ENCODE measurements at regions not wholly inside any gene's neighbourhood (a gene's known extent, or its start where the extent isn't known, plus 50 kb on each side); places are given as distances from the start of the nearest gene placed in this dataset.

- no peak overlapping the region for H3K4me3 ChIP-seq
- no peaks in the 10 kb centered on the region for H3K4me1 ChIP-seq
- in situ Hi-C loops (cut with MboI; ENCODE audit: low sequenced_read_pairs), result no loop called here
- no peaks in the 10 kb centered on the region for H3K27me3 ChIP-seq (ENCODE audit: low read depth)
- no peaks in the 10 kb centered on the region for H3K9me3 ChIP-seq
- no peaks in the 10 kb centered on the region for H3K36me3 ChIP-seq (replicated peaks)
- no peak for DNase-seq (ENCODE audit: low spot score in 2 of 2)
Observed at GRCh38 chr10:78424723-78425122, 391.1 kb downstream of the RPS24 start.

DNA sequence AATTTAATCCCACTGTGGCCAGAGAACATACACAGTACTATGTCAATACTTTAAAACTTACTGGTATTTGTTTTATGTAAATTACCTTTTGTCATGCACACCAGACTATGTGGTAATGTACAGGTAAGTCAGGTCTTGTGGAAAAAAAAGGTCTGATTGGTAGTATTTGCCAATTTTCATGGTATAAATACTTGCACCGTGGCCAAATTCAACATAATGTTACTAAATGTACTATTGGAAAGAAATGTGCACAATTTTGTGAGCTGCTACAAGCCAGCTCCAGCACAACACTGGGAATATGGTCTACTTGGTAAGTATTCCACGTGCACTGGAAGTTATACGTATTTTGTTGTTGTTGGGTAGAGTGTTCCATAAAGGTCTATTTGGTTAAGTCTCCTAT lies 392.5 kb downstream of the RPS24 start:
- in situ Hi-C loops (cut with MboI; ENCODE audit: low sequenced_read_pairs), result no loop called here
- H3K27me3 ChIP-seq (ENCODE audit: low read depth), result no peaks in the 10 kb centered on the region
- no peak overlapping the region for H3K4me3 ChIP-seq
- H3K36me3 ChIP-seq (replicated peaks), result no peaks in the 10 kb centered on the region
- H3K4me1 ChIP-seq, result no peaks in the 10 kb centered on the region
- no peaks in the 10 kb centered on the region for H3K9me3 ChIP-seq
- DNase-seq (ENCODE audit: low spot score in 2 of 2), result no peak

- H3K27me3 ChIP-seq (ENCODE audit: low read depth), result no peaks in the 10 kb centered on the region
- no peaks in the 10 kb centered on the region for H3K4me1 ChIP-seq
- in situ Hi-C loops (cut with MboI; ENCODE audit: low sequenced_read_pairs), result no loop called here
- no peaks in the 10 kb centered on the region for H3K36me3 ChIP-seq (replicated peaks)
- H3K9me3 ChIP-seq, result no peaks in the 10 kb centered on the region
- no peak overlapping the region for H3K4me3 ChIP-seq
- no peak for DNase-seq (ENCODE audit: low spot score in 2 of 2)
Observed at GRCh38 chr10:78427497-78428031, 393.9 kb downstream of the RPS24 start.

GRCh38 chr10:78428579-78428978 lies 394.9 kb downstream of the RPS24 start:
- no peaks in the 10 kb centered on the region for H3K4me1 ChIP-seq
- DNase-seq (ENCODE audit: low spot score in 2 of 2), result no peak
- no peak overlapping the region for H3K4me3 ChIP-seq
- H3K36me3 ChIP-seq (replicated peaks), result no peaks in the 10 kb centered on the region
- H3K27me3 ChIP-seq (ENCODE audit: low read depth), result no peaks in the 10 kb centered on the region
- in situ Hi-C loops (cut with MboI; ENCODE audit: low sequenced_read_pairs), result no loop called here
- no peaks in the 10 kb centered on the region for H3K9me3 ChIP-seq

DNA sequence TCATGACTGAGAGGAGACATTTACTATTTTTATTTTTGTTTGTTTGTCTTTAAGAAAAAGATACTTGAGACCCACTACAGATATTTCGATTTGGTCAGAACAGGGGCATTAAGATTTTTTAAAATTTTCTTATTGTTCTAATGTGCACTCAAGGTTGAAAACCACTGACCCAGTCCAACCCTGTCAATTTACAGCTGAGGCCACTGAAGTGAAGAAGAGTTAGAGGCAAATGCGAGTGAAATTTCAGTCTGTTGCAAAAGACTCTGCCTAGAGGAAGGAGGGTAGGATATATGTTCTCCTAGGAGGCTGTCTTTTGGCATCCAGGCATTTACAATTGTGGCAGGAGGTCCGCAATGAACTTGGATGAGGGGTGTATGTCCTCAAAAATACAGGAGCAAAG lies 396.3 kb downstream of the RPS24 start:
- no peaks in the 10 kb centered on the region for H3K36me3 ChIP-seq (replicated peaks)
- DNase-seq (ENCODE audit: low spot score in 2 of 2), result no peak
- H3K27me3 ChIP-seq (ENCODE audit: low read depth), result no peaks in the 10 kb centered on the region
- no peaks in the 10 kb centered on the region for H3K9me3 ChIP-seq
- in situ Hi-C loops (cut with MboI; ENCODE audit: low sequenced_read_pairs), result no loop called here
- no peak overlapping the region for H3K4me3 ChIP-seq
- H3K4me1 ChIP-seq, result no peaks in the 10 kb centered on the region

GRCh38 chr10:78432583-78432982 lies 398.9 kb downstream of the RPS24 start:
- in situ Hi-C loops (cut with MboI; ENCODE audit: low sequenced_read_pairs), result no loop called here
- Histone ChIP-seq H3K9me3 (no peaks in the 10 kb centered on the region), H3K4me3 (no peak overlapping the region), H3K27me3 (ENCODE audit: low read depth) (no peaks in the 10 kb centered on the region), H3K4me1 (no peaks in the 10 kb centered on the region), H3K36me3 (replicated peaks) (no peaks in the 10 kb centered on the region)
- no peak for DNase-seq (ENCODE audit: low spot score in 2 of 2)

DNA sequence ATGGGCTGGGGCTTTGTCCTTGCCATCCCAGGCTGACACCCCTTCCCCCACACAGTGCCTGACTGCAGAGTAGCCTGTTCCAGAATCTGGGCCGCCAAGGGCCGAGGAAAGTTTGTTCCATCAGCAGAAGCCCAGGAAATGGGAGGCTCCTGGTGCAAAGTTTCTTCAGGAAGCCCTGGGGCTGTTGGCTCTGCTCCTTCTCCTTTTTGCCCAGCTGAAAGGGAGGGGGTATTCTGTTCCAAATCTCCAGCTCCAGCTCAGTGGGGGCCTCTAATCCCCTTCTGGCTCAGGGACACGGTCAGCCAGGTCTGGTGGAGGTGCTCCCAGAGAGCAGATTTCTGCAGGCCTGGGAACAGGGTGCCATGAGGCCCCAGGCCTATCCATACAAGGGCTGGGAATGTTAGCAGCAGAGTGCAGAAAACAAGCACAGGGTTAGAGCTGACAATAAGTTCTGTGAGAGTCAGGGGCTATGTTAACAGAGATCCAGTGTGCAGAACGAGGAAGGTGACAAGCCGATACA lies 399.5 kb downstream of the RPS24 start:
- no peak overlapping the region for H3K4me3 ChIP-seq
- no peaks in the 10 kb centered on the region for H3K36me3 ChIP-seq (replicated peaks)
- in situ Hi-C loops (cut with MboI; ENCODE audit: low sequenced_read_pairs), result no loop called here
- no peaks in the 10 kb centered on the region for H3K9me3 ChIP-seq
- no peak for DNase-seq (ENCODE audit: low spot score in 2 of 2)
- H3K4me1 ChIP-seq, result no peaks in the 10 kb centered on the region
- H3K27me3 ChIP-seq (ENCODE audit: low read depth), result no peaks in the 10 kb centered on the region

GRCh38 chr10:78433766-78434535 lies 400.3 kb downstream of the RPS24 start:
- in situ Hi-C loops (cut with MboI; ENCODE audit: low sequenced_read_pairs), result no loop called here
- no peaks in the 10 kb centered on the region for H3K4me1 ChIP-seq
- no peak for DNase-seq (ENCODE audit: low spot score in 2 of 2)
- H3K36me3 ChIP-seq (replicated peaks), result no peaks in the 10 kb centered on the region
- H3K4me3 ChIP-seq, result no peak overlapping the region
- H3K9me3 ChIP-seq, result no peaks in the 10 kb centered on the region
- no peaks in the 10 kb centered on the region for H3K27me3 ChIP-seq (ENCODE audit: low read depth)

- Histone ChIP-seq H3K27me3 (ENCODE audit: low read depth) (no peaks in the 10 kb centered on the region), H3K4me3 (no peak overlapping the region), H3K4me1 (no peaks in the 10 kb centered on the region), H3K36me3 (replicated peaks) (no peaks in the 10 kb centered on the region), H3K9me3 (no peaks in the 10 kb centered on the region)
- no peak for DNase-seq (ENCODE audit: low spot score in 2 of 2)
- in situ Hi-C loops (cut with MboI; ENCODE audit: low sequenced_read_pairs), result no loop called here
Observed at GRCh38 chr10:78434886-78435285, 401.2 kb downstream of the RPS24 start.

DNA sequence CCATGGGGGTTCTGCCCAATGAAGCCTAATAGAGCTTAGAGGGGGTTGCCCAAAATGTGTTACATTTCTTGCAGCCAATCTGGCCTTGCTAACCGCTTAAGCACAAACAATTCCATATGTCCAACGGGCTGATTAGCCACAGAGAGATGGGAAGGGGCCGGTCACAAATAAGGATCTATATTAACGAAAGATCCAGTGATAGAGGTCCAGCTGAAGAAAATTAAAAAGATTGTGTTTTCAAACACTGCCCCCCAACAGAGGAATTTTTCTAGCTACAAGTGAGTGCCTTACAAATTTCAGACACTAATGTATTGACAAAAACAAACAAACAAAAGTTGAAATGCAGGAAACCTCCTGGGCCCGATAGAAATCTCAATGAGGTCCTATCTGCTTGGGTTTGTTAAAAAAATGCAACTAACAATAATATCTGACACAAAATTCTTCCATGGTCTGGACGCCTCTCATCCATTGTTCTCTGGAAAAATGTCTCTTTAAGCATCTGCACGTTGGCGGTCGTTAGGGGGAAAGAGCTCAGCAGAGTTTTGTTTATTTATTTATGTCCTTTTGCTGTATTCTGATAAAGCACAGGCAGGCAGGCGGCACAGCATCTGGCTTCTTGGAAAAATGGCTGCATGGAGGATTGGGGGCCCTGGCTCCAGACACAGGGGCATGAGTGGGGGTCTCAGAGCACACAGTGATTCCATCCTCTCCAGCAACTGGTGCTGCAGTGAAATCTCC lies 402.0 kb downstream of the RPS24 start:
- H3K4me1 ChIP-seq, result no peaks in the 10 kb centered on the region
- H3K4me3 ChIP-seq, result no peak overlapping the region
- no peaks in the 10 kb centered on the region for H3K36me3 ChIP-seq (replicated peaks)
- DNase-seq (ENCODE audit: low spot score in 2 of 2), result no peak
- no peaks in the 10 kb centered on the region for H3K27me3 ChIP-seq (ENCODE audit: low read depth)
- H3K9me3 ChIP-seq, result no peaks in the 10 kb centered on the region
- in situ Hi-C loops (cut with MboI; ENCODE audit: low sequenced_read_pairs), result no loop called here

DNA sequence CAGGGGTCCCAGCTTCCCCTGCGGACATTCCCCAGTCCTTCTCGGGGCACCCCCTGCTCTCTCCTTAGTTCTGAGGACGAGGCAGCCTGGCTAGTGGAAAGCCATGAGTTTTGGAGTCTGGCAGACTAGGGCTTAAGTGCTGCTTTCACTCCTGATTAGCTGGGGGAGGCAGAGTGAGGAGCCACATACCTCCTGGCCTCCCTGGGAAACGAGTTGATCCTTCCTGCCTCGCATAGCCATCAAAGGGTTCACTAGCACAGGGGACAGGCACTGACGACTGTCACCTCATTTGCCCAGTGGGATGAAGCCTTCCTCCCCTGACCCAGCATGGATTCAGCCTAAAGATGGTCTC lies 402.5 kb downstream of the RPS24 start:
- no peaks in the 10 kb centered on the region for H3K36me3 ChIP-seq (replicated peaks)
- no peaks in the 10 kb centered on the region for H3K4me1 ChIP-seq
- no peaks in the 10 kb centered on the region for H3K9me3 ChIP-seq
- in situ Hi-C loops (cut with MboI; ENCODE audit: low sequenced_read_pairs), result no loop called here
- no peak overlapping the region for H3K4me3 ChIP-seq
- no peak for DNase-seq (ENCODE audit: low spot score in 2 of 2)
- H3K27me3 ChIP-seq (ENCODE audit: low read depth), result no peaks in the 10 kb centered on the region

DNA sequence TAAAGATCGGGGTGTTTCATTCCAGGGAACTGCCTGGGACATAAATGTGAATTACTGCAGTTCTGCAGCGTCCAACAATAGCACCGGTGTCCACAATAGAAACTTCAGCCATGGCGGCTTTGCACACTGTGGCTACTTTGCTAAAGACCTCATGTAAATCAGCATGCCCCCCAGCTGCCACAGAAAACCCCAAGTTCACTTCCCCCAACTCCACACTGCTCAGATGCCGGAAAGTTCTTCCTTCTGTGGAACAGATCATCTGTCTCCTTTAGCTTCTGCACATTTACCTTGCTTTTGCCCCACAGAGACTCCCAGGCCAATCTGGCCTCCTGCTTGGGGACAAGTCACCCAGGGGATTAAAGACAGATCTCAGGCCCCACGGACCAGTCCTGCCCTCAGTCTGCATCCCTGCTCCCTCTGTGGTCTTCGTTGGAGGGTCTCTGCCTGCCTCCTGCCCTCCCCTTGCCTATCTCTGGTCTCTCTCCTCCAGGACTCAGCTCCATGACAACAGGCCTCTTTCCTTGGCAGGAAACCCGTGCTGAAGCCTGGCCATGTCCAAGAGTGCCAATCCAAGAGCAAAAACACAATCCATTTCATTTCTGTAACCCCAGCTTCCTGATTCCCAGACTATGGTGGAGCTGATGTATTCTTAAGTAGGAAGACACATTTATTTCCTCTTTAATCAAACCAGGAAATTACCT lies 403.2 kb downstream of the RPS24 start:
- Histone ChIP-seq H3K4me1 (no peaks in the 10 kb centered on the region), H3K27me3 (ENCODE audit: low read depth) (no peaks in the 10 kb centered on the region), H3K9me3 (no peaks in the 10 kb centered on the region), H3K36me3 (replicated peaks) (no peaks in the 10 kb centered on the region), H3K4me3 (no peak overlapping the region)
- no peak for DNase-seq (ENCODE audit: low spot score in 2 of 2)
- in situ Hi-C loops (cut with MboI; ENCODE audit: low sequenced_read_pairs), result no loop called here

DNA sequence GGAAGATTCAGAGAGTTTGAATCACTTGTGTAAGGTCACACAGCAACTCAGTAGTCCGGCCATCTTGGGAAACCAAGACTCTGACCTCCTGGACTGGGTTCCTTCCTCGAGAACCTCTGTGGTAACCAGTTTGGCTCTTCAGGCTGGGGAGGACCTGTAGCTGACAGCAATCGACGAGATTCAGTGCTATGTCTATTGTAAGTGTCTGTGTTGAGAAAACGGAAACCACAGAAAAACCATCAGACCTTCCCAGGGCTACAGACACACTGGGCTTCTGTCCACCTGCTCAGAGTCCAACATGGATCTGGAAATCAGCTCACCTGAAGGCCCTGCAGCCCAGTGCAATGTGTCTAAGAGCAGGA lies 403.7 kb downstream of the RPS24 start:
- H3K4me3 ChIP-seq, result no peak overlapping the region
- no peaks in the 10 kb centered on the region for H3K4me1 ChIP-seq
- H3K36me3 ChIP-seq (replicated peaks), result no peaks in the 10 kb centered on the region
- no peak for DNase-seq (ENCODE audit: low spot score in 2 of 2)
- no peaks in the 10 kb centered on the region for H3K27me3 ChIP-seq (ENCODE audit: low read depth)
- in situ Hi-C loops (cut with MboI; ENCODE audit: low sequenced_read_pairs), result no loop called here
- H3K9me3 ChIP-seq, result no peaks in the 10 kb centered on the region

Measured in HAP-1 (cell line).